Neural progenitor cell (in vitro differentiated cells): ENCODE measurements at regions not wholly inside any gene's neighbourhood (a gene's known extent, or its start where the extent isn't known, plus 50 kb on each side); places are given as distances from the start of the nearest gene placed in this dataset.

ENCODE experiments used
- EZH2 ChIP-seq: fragments of 200-600 bp; sonication (generic); IDR thresholded peaks from 2 replicates; pipeline ENCODE4 v1.6.1; 2017; ENCODE audit warnings: antibody characterized with exemption, mild to moderate bottlenecking, moderate library complexity
- TF ChIP-seq, protein P1 (sequence below): fragments of 200-600 bp; sonication (generic); IDR thresholded peaks from 2 replicates; pipeline ENCODE4 v1.5.1; 2017; ENCODE audit warnings: antibody characterized with exemption, mild to moderate bottlenecking

DNA sequence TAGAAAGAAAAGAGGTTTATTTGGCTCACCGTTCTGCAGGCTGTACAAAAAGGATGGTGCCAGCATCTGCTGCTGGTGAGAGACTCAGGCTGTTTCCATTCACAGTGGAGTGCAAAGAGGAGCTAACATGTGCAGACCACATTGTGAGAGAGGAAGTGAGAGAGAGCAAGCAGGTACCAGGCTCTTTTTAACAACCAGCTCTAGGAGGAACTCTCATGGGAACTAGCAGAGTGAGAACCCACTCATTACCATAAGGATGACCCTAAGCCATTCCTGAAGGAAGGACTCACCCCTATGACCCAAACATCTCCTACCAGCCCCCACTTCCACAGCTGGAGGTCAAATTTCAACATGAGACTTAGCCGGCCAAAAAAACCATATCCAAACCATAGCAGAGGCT is 158.6 kb upstream of the ADGRL3 start:
- no peak for TF ChIP-seq EZH2
- TF ChIP-seq, protein P1, sequence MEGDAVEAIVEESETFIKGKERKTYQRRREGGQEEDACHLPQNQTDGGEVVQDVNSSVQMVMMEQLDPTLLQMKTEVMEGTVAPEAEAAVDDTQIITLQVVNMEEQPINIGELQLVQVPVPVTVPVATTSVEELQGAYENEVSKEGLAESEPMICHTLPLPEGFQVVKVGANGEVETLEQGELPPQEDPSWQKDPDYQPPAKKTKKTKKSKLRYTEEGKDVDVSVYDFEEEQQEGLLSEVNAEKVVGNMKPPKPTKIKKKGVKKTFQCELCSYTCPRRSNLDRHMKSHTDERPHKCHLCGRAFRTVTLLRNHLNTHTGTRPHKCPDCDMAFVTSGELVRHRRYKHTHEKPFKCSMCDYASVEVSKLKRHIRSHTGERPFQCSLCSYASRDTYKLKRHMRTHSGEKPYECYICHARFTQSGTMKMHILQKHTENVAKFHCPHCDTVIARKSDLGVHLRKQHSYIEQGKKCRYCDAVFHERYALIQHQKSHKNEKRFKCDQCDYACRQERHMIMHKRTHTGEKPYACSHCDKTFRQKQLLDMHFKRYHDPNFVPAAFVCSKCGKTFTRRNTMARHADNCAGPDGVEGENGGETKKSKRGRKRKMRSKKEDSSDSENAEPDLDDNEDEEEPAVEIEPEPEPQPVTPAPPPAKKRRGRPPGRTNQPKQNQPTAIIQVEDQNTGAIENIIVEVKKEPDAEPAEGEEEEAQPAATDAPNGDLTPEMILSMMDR, result no peak
